NT2/D1 (cell line): ENCODE measurements at regions not wholly inside any gene's neighbourhood (a gene's known extent, or its start where the extent isn't known, plus 50 kb on each side); places are given as distances from the start of the nearest gene placed in this dataset.

ENCODE experiments used
- SUZ12 ChIP-seq: IDR thresholded peaks from 2 replicates; pipeline ENCODE4 v1.6.1; 2011; ENCODE audit not compliant: insufficient read length, insufficient read depth; ENCODE audit errors: extremely low read depth
- ZNF274 ChIP-seq: IDR thresholded peaks from 2 replicates; pipeline ENCODE4 v1.6.1; 2011; ENCODE audit warnings: mild to moderate bottlenecking, low read depth, low read length

DNA sequence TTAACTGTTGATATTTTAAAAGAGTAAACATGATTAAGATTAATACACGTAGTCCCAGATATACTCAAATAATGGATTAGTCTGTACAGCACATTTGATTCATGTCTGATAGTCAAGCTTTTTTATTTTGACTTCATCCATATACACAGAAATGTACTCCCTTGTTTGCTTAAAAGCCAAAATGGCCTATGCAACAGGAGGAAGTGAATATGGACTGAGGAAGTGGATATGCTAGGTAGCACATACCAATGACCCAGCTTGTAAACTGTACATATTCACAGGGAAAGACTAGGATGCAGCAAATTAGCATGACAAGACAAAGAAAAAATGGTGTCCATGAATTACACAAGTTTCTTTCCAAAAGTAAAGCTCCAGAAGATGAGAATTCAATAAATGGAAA is 109.7 kb downstream of the CAAP1 start:
- no peak for TF ChIP-seq SUZ12
- no peak for TF ChIP-seq ZNF274
